Putamen (tissue), 1 donor: ENCODE measurements at regions not wholly inside any gene's neighbourhood (a gene's known extent, or its start where the extent isn't known, plus 50 kb on each side); places are given as distances from the start of the nearest gene placed in this dataset.
A peak's percentile ranks its signal among the peaks of the same experiment; 100 is the strongest.

Source experiments
- DNase-seq: peaks from one replicate; pipeline ENCODE4 v3.0.0-alpha.2; 2016; ENCODE audit warnings: low spot score

DNA sequence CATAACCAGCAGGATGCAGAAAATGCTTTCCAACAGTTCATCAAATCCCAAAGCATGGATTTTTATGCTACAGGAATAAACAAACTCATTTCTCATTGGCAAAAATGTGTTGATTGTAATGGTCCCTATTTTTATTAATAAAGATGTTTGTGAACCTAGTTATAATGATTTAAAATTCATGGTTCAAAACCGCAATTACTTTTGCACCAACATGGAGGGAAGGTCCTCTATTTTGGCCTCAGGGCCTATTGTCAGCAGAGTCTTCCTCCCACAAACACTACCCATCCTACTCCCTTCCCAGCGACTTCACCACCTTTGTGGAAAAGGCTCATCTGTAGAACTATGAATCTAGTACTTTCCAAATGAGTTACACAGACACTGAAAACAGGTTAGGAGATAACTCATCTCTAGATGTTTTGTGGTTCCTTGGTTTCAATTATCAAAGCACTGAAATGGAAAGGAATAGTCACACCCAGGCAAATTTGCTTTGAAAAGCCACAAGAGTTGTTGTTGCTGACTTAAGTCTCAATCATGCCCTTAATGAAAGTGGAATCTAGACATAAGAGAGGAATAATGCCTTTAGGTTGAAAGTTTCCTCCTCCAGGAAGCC is 59.4 kb upstream of the FRMD4A start:
- no peak for DNase-seq

- peak; percentile 13 for DNase-seq
Observed at GRCh38 chr10:14385596-14386593, 55.2 kb upstream of the FRMD4A start.

GRCh38 chr10:14384915-14385314 is 54.2 kb upstream of the FRMD4A start:
- no peak for DNase-seq

GRCh38 chr10:14384116-14384730 is 53.5 kb upstream of the FRMD4A start:
- DNase-seq: no peak

DNA sequence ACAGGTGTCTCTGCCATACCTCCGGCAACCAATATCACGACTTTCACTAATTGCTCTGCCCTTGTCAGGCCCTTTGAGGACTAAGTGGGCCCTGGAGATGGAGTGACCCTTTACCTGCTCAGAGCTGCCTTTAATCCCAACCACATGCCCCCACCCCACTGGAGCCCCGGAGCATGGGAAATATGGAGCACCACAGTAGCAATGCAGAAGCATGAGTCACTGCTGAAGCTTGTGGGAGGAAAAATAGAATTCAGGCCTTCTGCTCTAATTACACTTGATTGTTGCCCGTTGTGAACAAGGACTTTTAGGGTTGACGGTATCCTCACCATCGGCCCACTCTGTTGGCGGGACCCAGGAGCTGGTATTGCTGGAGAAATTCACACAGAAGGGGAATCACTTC is 52.5 kb upstream of the FRMD4A start:
- DNase-seq: no peak

DNA sequence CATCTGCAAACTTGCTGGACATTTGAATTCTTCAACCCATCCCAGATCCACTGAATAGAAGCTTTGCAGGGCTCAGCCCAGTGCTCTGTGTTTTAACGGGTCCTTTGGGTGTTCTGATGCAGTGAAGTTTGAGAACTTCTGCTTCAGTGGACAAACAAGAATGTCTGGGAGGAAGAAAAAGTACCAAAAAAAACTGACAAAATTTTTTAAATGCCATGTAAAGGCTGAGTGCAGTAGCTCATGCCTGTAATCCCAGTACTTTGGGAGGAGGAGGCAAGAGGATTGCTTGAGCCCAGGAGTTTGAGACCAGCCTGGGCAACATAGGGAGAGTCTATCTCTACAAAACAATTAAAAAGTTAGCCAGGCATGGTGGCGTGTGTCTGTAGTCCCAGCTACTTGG is 51.8 kb upstream of the FRMD4A start:
- no peak for DNase-seq

GRCh38 chr10:14382022-14382421 is 51.3 kb upstream of the FRMD4A start:
- DNase-seq: no peak

- no peak for DNase-seq
Observed at GRCh38 chr10:14381475-14381874, 50.8 kb upstream of the FRMD4A start.

DNA sequence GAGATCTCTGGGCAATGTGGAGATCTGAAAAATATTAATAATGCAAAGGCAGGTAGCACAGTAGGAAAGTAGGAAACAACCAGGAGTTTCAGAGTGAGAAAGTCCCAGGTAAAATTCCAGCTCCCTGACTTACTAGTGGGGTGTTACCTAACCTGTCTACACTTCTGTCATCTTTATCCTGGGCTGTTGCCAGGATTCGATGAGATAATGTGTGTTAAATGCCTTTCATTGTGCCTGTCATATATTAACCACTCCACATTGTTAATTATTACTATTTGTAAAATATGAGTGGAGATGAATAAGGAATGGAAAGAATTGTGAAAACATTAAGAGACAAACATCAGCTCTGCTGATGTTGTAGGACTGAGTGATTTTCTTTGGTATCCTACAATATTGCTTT is 50.0 kb upstream of the FRMD4A start:
- no peak for DNase-seq
